Panc1 (cell line): ENCODE measurements at regions not wholly inside any gene's neighbourhood (a gene's known extent, or its start where the extent isn't known, plus 50 kb on each side); places are given as distances from the start of the nearest gene placed in this dataset.

Experiments
- POLR2AphosphoS5 ChIP-seq: IDR thresholded peaks from 2 replicates; pipeline ENCODE4 v1.6.1; 2012; ENCODE audit warnings: mild to moderate bottlenecking, low read depth, low read length, moderate library complexity
- TF ChIP-seq, protein P1 (sequence below): fragments of 450-650 bp; IDR thresholded peaks from 2 replicates; pipeline ENCODE4 v1.5.1; 2017; ENCODE audit warnings: mild to moderate bottlenecking
- TF ChIP-seq, protein P2 (sequence below), 2 experiments: IDR thresholded peaks; 2 replicates each; pipeline ENCODE4 v1.6.1; 2011 to 2012; ENCODE audit warnings: low read depth in 2 of 2, control low read depth in 1 of 2, low read length in 1 of 2, mild to moderate bottlenecking in 1 of 2, moderate library complexity in 1 of 2; ENCODE audit not compliant: insufficient read depth in 1 of 2

GRCh38 chr2:105496271-105496670 is 97.4 kb upstream of the FHL2 start:
- TF ChIP-seq, protein P1, sequence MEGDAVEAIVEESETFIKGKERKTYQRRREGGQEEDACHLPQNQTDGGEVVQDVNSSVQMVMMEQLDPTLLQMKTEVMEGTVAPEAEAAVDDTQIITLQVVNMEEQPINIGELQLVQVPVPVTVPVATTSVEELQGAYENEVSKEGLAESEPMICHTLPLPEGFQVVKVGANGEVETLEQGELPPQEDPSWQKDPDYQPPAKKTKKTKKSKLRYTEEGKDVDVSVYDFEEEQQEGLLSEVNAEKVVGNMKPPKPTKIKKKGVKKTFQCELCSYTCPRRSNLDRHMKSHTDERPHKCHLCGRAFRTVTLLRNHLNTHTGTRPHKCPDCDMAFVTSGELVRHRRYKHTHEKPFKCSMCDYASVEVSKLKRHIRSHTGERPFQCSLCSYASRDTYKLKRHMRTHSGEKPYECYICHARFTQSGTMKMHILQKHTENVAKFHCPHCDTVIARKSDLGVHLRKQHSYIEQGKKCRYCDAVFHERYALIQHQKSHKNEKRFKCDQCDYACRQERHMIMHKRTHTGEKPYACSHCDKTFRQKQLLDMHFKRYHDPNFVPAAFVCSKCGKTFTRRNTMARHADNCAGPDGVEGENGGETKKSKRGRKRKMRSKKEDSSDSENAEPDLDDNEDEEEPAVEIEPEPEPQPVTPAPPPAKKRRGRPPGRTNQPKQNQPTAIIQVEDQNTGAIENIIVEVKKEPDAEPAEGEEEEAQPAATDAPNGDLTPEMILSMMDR = no peak
- TF ChIP-seq, protein P2, sequence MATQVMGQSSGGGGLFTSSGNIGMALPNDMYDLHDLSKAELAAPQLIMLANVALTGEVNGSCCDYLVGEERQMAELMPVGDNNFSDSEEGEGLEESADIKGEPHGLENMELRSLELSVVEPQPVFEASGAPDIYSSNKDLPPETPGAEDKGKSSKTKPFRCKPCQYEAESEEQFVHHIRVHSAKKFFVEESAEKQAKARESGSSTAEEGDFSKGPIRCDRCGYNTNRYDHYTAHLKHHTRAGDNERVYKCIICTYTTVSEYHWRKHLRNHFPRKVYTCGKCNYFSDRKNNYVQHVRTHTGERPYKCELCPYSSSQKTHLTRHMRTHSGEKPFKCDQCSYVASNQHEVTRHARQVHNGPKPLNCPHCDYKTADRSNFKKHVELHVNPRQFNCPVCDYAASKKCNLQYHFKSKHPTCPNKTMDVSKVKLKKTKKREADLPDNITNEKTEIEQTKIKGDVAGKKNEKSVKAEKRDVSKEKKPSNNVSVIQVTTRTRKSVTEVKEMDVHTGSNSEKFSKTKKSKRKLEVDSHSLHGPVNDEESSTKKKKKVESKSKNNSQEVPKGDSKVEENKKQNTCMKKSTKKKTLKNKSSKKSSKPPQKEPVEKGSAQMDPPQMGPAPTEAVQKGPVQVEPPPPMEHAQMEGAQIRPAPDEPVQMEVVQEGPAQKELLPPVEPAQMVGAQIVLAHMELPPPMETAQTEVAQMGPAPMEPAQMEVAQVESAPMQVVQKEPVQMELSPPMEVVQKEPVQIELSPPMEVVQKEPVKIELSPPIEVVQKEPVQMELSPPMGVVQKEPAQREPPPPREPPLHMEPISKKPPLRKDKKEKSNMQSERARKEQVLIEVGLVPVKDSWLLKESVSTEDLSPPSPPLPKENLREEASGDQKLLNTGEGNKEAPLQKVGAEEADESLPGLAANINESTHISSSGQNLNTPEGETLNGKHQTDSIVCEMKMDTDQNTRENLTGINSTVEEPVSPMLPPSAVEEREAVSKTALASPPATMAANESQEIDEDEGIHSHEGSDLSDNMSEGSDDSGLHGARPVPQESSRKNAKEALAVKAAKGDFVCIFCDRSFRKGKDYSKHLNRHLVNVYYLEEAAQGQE (IDR thresholded peaks at IDR 0.05; ENCODE audit: insufficient read depth in 1 of 2, low read depth in 2 of 2, low read length in 1 of 2) = no peak
- TF ChIP-seq POLR2AphosphoS5 = no peak
